Neural cell (in vitro differentiated cells): ENCODE measurements at regions not wholly inside any gene's neighbourhood (a gene's known extent, or its start where the extent isn't known, plus 50 kb on each side); places are given as distances from the start of the nearest gene placed in this dataset.

Experiments
- H2AFZ ChIP-seq: fragments of 200-600, 300-800 bp; sonication (generic), shearing (Covaris generic); 2 replicates; pipeline ENCODE4 v1.6.0; 2014; ENCODE audit warnings: low read depth, mild to moderate bottlenecking, antibody characterized with exemption, low read length, moderate library complexity
- H3F3A ChIP-seq: fragments of 200-600 bp; shearing (Covaris generic); 2 replicates; pipeline ENCODE4 v1.6.1; 2016; ENCODE audit warnings: mild to moderate bottlenecking, moderate library complexity, mixed read lengths, antibody characterized with exemption, low read length; ENCODE audit not compliant: insufficient read depth, poor library complexity, severe bottlenecking
- H3K27ac ChIP-seq: fragments of 200-600, 300-800 bp; sonication (generic), shearing (Covaris generic); 2 replicates; pipeline ENCODE4 v1.5.1; 2014; ENCODE audit warnings: mild to moderate bottlenecking, low read length, moderate library complexity
- H3K27me3 ChIP-seq: fragments of 300-800, 200-600 bp; sonication (generic), shearing (Covaris generic); 2 replicates; pipeline ENCODE4 v1.6.0; 2014; ENCODE audit warnings: mild to moderate bottlenecking, low read depth, low read length, moderate library complexity; ENCODE audit not compliant: insufficient read depth
- H3K36me3 ChIP-seq: fragments of 300-800, 200-600 bp; sonication (generic), shearing (Covaris generic); 2 replicates; pipeline ENCODE4 v1.5.1; 2014; ENCODE audit warnings: mild to moderate bottlenecking, antibody characterized with exemption, low read length, moderate library complexity; ENCODE audit not compliant: insufficient read depth
- H3K4me2 ChIP-seq: fragments of 300-800, 200-600 bp; sonication (generic), shearing (Covaris generic); 2 replicates; pipeline ENCODE4 v1.6.0; 2014; ENCODE audit warnings: mild to moderate bottlenecking, low read length
- H3K4me3 ChIP-seq: fragments of 300-800, 200-600 bp; sonication (generic), shearing (Covaris generic); 2 replicates; pipeline ENCODE4 v1.5.1; 2014; ENCODE audit warnings: mild to moderate bottlenecking, low read length, moderate library complexity
- H3K79me2 ChIP-seq: fragments of 200-600 bp; shearing (Covaris generic); replicated peaks from 2 replicates; pipeline ENCODE4 v1.6.0; 2014; ENCODE audit warnings: mild to moderate bottlenecking, low read length, moderate library complexity; ENCODE audit not compliant: insufficient read depth
- H3K9ac ChIP-seq: fragments of 300-800, 200-600 bp; sonication (generic), shearing (Covaris generic); 2 replicates; pipeline ENCODE4 v1.6.1; 2016; ENCODE audit warnings: mild to moderate bottlenecking, low read length, mixed read lengths
- H3K9me2 ChIP-seq: fragments of 200-600 bp; shearing (Covaris generic); 2 replicates; pipeline ENCODE4 v1.6.1; 2016; ENCODE audit warnings: mild to moderate bottlenecking, low read length, mixed read lengths; ENCODE audit not compliant: insufficient read depth
- H3K9me3 ChIP-seq: fragments of 200-600, 300-800 bp; sonication (generic), shearing (Covaris generic); 2 replicates; pipeline ENCODE4 v1.6.1; 2016; ENCODE audit warnings: mild to moderate bottlenecking, mixed run types, low read length, moderate library complexity, mixed read lengths
- H4K20me1 ChIP-seq: fragments of 200-600 bp; shearing (Covaris generic); 2 replicates; pipeline ENCODE4 v1.6.1; 2016; ENCODE audit warnings: mild to moderate bottlenecking, mixed run types; ENCODE audit not compliant: insufficient read depth
- EP300 ChIP-seq: fragments of 450-650 bp; conservative IDR thresholded peaks from 2 replicates; pipeline ENCODE4 v1.6.1; 2014; ENCODE audit warnings: antibody characterized with exemption, mild to moderate bottlenecking, moderate library complexity; ENCODE audit not compliant: poor library complexity, severe bottlenecking
- EZH2 ChIP-seq: fragments of 200-600, 300-800 bp; shearing (Covaris generic), sonication (generic); IDR thresholded peaks from 2 replicates; pipeline ENCODE4 v1.6.1; 2014; ENCODE audit warnings: antibody characterized with exemption, low read length, borderline replicate concordance, mild to moderate bottlenecking; ENCODE audit not compliant: insufficient read depth, poor library complexity, severe bottlenecking
- MXI1 ChIP-seq: fragments of 450-650 bp; conservative IDR thresholded peaks from 2 replicates; pipeline ENCODE4 v1.6.1; 2014; ENCODE audit warnings: antibody characterized with exemption, mild to moderate bottlenecking; ENCODE audit not compliant: poor library complexity, severe bottlenecking
- POLR2AphosphoS5 ChIP-seq: IDR thresholded peaks from 2 replicates; pipeline ENCODE4 v1.6.1; 2012
- RAD21 ChIP-seq: fragments of 450-650 bp; conservative IDR thresholded peaks from 2 replicates; pipeline ENCODE4 v1.6.1; 2014; ENCODE audit warnings: antibody characterized with exemption, mild to moderate bottlenecking, moderate library complexity
- SMC3 ChIP-seq: fragments of 450-650 bp; conservative IDR thresholded peaks from 2 replicates; pipeline ENCODE4 v1.6.1; 2014; ENCODE audit warnings: antibody characterized with exemption, mild to moderate bottlenecking, moderate library complexity; ENCODE audit not compliant: poor library complexity
- TAF1 ChIP-seq: IDR thresholded peaks from 2 replicates; pipeline ENCODE4 v1.6.1; 2012; ENCODE audit warnings: low read depth
- TF ChIP-seq, protein P1 (sequence below): fragments of 450-650 bp; IDR thresholded peaks from 2 replicates; pipeline ENCODE4 v1.5.1; 2014; ENCODE audit warnings: antibody characterized with exemption, mild to moderate bottlenecking, moderate library complexity; ENCODE audit not compliant: poor library complexity, severe bottlenecking
- TF ChIP-seq, protein P2 (sequence below): IDR thresholded peaks from 2 replicates; pipeline ENCODE4 v1.6.1; 2012; ENCODE audit warnings: borderline replicate concordance

DNA sequence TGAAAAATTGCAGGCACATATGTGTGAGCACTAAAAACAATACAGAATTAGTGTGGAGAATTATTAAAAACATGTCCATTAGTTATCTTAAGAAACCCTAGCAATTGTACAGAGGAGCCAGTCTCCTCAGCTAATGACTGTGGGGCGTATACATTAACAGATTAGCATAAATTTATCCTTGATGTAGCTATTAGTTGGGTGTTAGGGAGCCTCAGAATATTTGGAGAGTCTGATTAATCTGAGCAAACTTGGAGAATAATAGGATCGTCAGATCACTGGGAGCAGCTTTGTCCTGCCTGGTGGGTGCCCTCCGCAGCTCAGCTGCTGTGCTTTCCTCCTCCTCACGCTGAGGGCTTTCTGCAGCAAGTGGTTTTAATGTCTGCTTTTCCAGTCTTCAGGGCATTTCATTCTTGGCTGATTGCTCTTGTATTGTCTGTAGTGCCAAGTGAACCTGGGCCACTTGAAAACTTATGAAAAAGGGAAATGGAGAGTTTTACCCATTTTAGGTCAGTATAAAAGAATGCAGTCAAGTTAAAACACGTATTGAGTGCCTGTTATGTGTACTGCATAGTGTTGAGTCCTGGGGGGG, 417.4 kb upstream of the SEMA6D start:
- no peak overlapping the region for H3K9ac ChIP-seq
- no peaks in the 10 kb centered on the region for H3F3A ChIP-seq
- H3K27ac ChIP-seq: no peak overlapping the region
- H3K9me2 ChIP-seq: no peaks in the 10 kb centered on the region
- H3K4me2 ChIP-seq: no peak overlapping the region
- H4K20me1 ChIP-seq: peaks cover 3% of the 10 kb centered on the region
- H3K36me3 ChIP-seq: no peaks in the 10 kb centered on the region
- TF ChIP-seq SMC3 (no peak), POLR2AphosphoS5 (no peak), EZH2 (no peak), MXI1 (no peak), EP300 (no peak), RAD21 (no peak), TAF1 (no peak)
- TF ChIP-seq, protein P1, sequence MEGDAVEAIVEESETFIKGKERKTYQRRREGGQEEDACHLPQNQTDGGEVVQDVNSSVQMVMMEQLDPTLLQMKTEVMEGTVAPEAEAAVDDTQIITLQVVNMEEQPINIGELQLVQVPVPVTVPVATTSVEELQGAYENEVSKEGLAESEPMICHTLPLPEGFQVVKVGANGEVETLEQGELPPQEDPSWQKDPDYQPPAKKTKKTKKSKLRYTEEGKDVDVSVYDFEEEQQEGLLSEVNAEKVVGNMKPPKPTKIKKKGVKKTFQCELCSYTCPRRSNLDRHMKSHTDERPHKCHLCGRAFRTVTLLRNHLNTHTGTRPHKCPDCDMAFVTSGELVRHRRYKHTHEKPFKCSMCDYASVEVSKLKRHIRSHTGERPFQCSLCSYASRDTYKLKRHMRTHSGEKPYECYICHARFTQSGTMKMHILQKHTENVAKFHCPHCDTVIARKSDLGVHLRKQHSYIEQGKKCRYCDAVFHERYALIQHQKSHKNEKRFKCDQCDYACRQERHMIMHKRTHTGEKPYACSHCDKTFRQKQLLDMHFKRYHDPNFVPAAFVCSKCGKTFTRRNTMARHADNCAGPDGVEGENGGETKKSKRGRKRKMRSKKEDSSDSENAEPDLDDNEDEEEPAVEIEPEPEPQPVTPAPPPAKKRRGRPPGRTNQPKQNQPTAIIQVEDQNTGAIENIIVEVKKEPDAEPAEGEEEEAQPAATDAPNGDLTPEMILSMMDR: no peak
- TF ChIP-seq, protein P2, sequence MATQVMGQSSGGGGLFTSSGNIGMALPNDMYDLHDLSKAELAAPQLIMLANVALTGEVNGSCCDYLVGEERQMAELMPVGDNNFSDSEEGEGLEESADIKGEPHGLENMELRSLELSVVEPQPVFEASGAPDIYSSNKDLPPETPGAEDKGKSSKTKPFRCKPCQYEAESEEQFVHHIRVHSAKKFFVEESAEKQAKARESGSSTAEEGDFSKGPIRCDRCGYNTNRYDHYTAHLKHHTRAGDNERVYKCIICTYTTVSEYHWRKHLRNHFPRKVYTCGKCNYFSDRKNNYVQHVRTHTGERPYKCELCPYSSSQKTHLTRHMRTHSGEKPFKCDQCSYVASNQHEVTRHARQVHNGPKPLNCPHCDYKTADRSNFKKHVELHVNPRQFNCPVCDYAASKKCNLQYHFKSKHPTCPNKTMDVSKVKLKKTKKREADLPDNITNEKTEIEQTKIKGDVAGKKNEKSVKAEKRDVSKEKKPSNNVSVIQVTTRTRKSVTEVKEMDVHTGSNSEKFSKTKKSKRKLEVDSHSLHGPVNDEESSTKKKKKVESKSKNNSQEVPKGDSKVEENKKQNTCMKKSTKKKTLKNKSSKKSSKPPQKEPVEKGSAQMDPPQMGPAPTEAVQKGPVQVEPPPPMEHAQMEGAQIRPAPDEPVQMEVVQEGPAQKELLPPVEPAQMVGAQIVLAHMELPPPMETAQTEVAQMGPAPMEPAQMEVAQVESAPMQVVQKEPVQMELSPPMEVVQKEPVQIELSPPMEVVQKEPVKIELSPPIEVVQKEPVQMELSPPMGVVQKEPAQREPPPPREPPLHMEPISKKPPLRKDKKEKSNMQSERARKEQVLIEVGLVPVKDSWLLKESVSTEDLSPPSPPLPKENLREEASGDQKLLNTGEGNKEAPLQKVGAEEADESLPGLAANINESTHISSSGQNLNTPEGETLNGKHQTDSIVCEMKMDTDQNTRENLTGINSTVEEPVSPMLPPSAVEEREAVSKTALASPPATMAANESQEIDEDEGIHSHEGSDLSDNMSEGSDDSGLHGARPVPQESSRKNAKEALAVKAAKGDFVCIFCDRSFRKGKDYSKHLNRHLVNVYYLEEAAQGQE: no peak
- H2AFZ ChIP-seq: no peak overlapping the region
- no peaks in the 10 kb centered on the region for H3K9me3 ChIP-seq
- no peaks in the 10 kb centered on the region for H3K27me3 ChIP-seq
- no peak overlapping the region for H3K4me3 ChIP-seq
- peaks cover 3% of the 10 kb centered on the region for H3K79me2 ChIP-seq

DNA sequence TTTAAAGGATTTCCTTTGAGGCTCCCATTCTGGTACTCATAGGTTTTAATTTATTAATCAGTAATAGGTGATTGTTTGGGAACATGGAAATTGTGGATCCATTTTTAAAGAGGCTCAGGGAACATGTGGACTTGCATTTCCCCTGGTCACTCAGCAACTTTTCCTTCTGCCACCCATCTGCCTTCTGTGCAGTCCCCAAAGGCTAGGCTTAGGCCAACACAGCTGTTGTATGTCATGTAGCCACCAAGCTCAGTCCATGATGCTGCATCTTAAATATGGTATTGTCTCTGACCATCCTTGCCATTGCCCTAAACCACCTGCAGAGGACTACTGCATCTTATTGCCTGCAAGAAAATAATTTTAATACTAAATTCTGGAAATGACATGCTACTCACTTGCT, 416.7 kb upstream of the SEMA6D start:
- no peak overlapping the region for H3K4me2 ChIP-seq
- no peaks in the 10 kb centered on the region for H3K36me3 ChIP-seq
- no peak overlapping the region for H3K27ac ChIP-seq
- peaks cover 3% of the 10 kb centered on the region for H4K20me1 ChIP-seq
- H3K79me2 ChIP-seq: peaks cover 3% of the 10 kb centered on the region
- no peak overlapping the region for H2AFZ ChIP-seq
- H3K9me3 ChIP-seq: no peaks in the 10 kb centered on the region
- no peak for TF ChIP-seq EP300
- no peak for TF ChIP-seq RAD21
- TF ChIP-seq POLR2AphosphoS5: no peak
- no peak for TF ChIP-seq TAF1
- no peak for TF ChIP-seq EZH2
- no peak for TF ChIP-seq MXI1
- TF ChIP-seq, protein P2: no peak
- TF ChIP-seq, protein P1: no peak
- TF ChIP-seq SMC3: no peak
- H3K9ac ChIP-seq: no peak overlapping the region
- H3F3A ChIP-seq: no peaks in the 10 kb centered on the region
- H3K27me3 ChIP-seq: no peaks in the 10 kb centered on the region
- H3K4me3 ChIP-seq: no peak overlapping the region
- H3K9me2 ChIP-seq: no peaks in the 10 kb centered on the region
